IPS DF 4.7 (cell line): ENCODE measurements at regions not wholly inside any gene's neighbourhood (a gene's known extent, or its start where the extent isn't known, plus 50 kb on each side); places are given as distances from the start of the nearest gene placed in this dataset.

Source experiments
- DNase-seq: peaks from one replicate; pipeline ENCODE4 v3.0.0-alpha.2; 2013; ENCODE audit warnings: low spot score; ENCODE audit errors: extremely low read depth

DNA sequence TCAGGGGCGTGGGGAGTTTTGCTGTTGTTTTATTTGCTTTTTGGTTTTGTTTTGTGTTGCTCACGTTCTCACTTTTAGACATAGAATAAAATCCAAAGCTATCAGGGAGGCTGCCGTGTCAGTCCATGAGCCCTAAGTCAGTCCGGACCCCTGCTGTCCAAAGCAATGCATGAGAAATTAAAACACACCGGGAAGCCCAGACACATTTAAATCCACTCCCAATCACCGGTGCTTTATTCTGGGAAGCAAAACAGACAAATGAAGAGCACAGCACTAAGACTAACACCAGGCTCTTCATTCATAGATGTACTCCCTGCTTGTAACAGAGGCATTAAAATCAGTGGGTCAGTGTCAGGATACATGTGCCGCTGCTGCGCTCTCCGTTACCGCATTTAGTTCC lies 180.9 kb downstream of the IRX2 start:
- DNase-seq: no peak

DNA sequence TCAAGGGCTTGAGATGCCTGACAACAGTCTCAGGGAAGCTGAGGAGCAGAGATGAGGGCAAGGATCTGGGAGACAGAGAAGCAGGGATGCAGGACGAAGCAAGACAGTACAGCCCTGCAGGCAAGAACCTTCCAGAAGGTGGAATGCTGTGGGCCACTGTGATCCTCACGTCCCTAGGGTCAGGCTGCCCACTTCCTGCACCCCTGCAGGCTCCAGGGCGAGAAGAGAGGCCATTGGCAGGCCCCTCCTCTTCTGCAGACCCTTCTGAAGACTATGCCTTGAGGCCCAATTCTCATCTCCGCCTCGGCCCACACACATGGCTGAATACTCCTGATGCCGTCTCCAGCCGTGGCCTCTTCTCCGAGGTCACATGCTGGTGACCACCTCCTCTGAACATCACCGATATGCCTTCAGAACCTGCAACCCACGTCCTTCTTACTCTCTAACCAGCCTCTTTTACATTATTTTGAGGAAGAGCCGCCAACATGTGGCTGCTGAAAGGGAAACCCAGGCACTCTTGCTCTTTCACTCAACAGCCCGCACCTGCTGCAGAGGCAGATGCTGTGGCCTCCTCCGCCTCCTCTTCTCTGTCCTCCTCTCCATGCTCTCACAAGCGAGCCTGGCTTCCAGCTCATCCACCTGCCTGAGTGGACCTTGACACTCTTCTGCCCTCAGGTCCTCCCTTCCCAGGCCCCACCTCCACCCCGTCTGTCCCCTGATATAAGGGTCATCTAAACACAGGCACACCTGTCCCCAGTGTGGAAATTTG lies 181.5 kb downstream of the IRX2 start:
- no peak for DNase-seq

DNA sequence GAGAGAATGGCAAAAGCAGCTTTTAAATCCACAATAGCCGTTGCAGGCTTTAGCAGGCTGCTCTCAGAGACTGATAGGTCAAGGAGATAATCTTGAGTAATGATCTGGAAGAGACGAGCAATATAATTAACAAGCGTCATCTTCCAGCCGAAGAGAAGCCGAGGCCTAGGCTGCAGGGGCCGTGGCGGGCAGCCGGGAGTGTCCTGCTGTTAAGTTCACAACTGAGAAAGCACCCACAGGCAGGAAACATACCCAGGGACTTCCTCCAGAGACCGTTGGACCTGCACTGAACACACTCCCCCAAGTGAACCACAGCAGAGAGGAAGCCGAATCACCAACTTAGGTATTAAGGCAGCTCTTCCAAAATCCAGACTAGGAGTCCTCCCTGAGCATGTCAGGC lies 182.3 kb downstream of the IRX2 start:
- DNase-seq: no peak

DNA sequence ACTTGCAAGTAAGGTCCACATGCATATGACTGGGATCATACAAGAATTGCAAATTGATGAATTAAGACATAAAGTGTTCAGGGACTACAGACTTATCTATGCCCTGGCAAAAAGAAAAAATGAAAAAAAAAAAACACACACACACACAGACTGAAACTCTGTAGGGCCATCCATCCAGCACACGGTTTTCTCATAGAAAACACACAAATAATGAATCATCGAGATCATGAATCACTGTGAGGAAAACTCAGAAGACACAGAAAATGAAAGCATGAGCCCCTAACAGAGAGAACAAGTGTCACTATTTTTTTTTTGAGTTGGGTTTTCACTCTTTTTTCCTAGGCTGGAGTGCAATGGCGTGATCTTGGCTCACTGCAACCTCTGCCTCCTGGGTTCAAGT lies 185.2 kb downstream of the IRX2 start:
- no peak for DNase-seq

DNA sequence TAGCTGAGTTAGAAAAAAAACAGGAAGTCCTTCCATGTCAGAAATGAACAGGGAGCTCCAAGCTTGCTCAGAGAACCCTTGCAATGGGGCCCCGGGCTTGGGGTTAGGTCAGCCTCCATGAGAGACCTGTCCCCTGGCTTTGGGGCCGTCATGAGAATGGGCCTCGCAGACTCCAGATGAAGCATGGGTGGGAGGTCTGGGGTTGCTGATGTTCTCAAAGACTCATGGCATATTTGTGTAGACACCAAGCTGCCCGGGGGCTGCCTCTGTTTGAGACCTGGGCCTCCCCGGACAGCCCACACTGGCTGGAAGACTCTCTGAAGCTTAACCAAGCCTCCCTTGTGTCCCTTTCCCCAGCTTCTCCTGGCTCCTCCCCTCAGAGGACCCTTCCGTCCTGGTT lies 186.3 kb downstream of the IRX2 start:
- no peak for DNase-seq

DNA sequence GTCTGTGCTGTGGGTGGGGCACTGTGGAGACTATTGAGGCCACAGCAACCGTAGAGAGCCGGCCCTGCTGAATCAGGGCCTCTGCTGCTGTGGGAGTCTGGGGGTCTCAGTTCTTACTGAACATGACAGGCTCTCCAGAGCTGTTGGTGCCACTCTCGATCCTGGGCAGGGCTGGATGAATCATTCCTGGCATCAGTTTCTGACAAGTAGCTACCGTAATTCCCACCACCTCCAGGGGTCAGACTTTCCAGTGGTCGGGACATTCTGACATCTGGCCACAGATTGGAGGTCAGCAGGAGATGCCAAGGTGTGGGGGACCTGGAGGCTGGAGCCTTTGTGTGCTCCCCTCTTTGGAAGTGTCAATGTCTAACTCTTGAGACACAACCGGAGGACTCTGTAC lies 188.4 kb downstream of the IRX2 start:
- no peak for DNase-seq

DNA sequence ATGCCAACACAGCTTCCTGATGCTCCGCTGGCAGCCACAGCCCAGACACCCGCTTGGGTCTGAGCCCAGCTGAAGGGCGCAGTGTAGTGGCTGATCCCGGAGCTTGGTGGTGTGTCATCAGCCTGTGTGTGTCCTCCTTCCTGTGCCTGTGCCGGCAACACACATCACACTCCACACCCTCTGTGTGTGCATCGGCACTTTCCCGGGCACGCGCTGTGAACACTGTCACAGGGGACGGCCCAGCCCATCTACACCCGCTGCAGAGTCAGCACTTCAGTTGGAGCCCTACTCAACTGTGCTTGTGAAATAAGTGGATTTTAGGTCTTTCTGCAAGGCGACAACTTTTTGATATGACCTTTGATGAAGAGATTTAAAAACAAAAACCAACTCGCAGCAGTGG lies 189.4 kb downstream of the IRX2 start:
- no peak for DNase-seq

DNA sequence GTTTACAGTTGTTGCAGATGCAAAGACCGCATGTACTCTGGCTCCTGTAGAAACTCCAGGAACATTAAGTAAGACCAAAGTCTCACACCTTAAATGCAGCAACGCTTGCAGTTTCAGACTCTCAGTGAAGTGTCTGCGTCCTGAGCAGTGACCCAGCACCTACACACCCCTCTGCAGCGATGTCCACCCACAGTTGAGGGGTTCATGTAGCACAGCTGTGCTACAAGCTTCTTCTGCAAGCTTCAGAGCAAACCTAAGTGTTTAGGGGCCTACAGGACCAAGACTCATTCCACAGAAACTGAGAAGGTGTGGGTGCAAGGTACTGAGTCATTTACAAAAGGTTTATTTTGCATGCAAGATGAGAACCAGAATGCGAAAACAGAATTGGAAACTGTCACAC lies 191.0 kb downstream of the IRX2 start:
- no peak for DNase-seq

DNA sequence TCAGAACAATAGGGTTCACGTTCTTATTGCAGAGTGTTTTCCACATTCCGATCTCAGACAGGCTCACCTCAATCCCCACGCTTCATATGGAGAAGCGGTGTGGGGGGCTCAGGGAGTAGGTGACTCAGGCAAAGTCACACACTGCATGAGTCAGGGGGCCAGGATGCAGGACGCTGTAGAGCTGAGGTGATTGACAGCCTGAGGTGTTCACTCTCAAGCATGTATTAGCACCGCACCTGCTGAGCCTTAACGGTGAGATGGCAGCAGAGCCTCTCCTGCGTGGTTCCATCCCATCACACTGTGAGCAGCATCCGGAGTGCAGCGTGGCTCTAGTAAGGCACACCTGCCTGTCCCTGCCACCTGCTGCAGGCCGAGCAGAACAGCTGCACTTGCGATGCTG lies 194.0 kb downstream of the IRX2 start:
- DNase-seq: no peak

DNA sequence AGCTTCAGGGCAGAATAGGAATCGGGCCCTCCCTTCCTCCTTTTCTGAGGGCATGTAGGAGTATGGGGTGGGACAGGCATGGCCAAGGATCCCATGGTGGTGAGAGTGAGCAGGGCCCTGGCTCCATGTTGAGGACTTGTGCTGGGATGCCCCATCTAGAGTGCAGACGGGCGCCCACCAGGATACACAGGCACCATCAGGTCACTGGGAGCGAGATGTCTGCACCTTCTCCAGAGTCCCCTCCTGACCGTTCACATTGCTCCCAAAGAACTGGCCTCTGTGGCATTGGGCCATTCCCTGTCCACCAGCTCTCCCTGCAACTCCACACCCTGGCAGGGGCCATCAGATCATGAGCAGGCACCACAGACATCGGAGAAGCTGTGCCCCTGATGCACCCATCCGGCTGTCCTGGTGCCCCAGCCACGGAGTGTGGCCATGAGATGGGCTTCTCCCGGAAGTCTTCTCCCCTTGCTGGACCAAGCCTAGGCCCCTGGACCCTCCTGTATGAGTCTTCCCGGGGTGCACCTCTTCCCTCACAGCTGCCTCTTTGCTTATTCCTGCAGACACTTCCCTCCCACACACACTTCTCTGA lies 195.0 kb downstream of the IRX2 start:
- no peak for DNase-seq

DNA sequence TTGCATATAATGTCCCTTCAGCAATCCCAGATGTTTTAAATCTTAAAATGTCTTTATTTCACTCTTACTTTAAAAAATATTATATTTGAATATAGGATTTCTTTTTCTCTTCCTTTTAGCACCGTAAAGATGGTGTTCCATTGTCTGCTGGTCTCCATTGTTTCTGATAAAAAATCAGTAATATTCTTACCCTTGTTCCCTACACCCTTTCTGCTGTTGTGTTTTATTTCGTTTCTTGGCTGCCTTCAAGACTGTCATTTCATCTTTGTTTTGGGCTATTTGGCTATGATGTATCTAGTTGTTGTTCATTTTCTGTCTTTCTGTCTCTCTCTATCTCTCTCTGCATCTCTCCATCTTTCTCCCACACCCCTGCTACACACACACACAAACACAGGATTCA lies 197.9 kb downstream of the IRX2 start:
- no peak for DNase-seq

DNA sequence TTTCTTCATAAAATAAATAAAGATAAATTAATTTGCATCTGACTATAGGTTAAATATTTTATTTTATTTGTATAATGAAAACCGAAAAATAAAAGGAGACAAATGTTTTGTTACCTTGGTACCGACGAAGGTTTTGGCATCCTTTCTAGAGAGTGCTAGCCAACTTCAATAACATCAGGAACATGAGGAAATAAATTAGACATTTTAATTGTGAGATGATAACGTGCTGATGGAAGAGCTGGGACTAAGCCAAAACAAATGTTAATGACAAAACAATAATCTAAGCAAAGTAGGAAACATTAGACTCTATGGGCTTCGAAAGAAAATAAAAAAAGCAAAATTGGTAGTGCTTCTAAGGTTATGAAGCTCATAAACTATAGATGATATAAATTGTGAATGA lies 201.0 kb downstream of the IRX2 start:
- no peak for DNase-seq

DNA sequence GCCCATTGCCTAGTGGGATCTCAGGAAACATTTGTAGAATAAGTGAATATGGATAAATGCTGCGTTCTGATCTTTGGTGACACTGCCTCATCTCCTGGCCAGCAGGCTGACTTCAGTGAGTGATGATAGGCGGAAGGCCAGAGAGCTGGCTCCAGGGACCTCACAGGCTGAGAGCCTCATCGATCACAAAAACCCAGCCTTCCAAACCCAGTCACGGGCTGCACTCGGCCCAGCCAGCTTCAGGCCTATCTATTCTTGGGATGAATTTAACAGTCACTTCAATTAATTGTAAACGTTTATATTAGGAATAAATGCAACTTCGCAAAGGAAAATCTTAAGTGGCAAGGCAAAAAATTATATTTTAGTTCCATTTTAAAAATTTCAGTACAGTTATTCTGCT lies 201.6 kb downstream of the IRX2 start:
- no peak for DNase-seq

DNA sequence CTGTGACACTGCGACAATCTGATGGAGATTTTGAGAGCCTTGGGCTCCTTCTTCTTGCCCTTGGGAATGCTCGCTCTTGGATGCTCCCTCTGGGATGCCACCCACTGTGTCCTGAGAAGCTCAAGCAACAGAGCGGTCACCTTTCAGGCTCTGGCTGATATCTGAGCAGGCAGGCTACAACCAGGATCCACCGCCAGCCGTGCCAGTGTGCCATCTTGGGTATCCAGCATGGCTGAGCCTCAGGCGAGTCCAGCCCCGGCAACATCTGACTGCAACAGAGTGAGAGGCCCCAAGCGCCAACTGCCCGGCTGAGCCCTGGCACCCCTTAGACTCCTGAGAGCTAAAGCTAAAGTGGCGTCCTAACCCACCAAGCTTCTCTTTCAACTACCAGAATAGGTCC lies 202.1 kb downstream of the IRX2 start:
- DNase-seq: no peak

DNA sequence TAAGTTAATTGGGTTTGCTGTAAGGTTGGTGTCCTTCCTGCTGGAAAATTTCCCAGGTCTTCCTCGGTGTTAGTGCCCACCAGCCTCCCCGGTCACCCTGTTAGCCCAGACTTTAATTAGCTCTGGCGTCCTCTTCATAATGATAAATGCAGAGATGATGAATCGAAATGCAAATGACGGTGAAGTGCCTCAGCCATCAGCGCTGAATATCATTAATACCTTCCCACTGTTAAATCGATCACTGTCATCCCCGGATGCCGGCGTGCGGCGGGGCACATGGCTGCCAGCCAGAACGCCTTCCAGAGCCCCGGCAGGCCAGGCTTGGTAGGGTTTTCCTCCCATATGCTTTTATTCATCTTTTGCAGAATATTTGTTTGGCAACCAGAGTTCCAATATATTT lies 204.5 kb downstream of the IRX2 start:
- DNase-seq: no peak

DNA sequence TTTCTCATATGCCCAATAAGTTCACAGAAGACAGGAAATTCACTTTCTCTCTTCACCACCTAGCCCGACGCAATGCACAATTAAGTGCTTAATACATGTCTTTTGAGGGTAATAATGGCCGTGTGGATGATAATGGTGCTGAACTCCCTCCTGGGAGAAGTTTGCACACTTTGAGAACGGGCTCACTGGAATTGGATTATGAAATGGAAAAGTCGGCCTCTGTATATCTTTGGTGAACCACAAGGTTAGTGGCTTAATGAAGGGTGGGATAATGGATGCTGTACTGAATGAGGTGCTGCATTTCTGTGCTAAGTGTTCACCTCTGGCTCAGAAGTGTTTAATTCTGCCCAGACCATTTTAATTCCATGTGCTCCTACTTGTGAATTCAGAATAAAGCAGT lies 207.5 kb downstream of the IRX2 start:
- no peak for DNase-seq

DNA sequence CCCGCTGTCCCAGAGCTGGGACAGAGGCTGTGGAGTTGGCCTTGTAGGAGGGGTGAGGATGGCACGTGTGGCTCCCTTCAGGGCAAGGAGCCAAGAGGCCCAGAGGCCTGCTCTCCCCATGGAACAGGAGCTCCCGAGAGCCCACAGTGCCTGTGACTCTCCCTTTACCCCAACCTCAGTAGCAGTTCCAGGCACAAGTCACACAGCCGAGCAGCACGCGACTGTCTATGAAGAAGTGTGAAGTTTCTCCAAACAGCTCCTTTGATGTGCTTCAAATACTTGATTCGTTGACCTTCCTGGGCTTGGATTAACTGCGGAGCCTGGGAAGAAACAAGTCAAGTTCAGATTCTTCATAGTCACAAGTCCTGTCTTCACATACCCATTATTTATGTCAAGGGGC lies 208.7 kb downstream of the IRX2 start:
- DNase-seq: no peak

DNA sequence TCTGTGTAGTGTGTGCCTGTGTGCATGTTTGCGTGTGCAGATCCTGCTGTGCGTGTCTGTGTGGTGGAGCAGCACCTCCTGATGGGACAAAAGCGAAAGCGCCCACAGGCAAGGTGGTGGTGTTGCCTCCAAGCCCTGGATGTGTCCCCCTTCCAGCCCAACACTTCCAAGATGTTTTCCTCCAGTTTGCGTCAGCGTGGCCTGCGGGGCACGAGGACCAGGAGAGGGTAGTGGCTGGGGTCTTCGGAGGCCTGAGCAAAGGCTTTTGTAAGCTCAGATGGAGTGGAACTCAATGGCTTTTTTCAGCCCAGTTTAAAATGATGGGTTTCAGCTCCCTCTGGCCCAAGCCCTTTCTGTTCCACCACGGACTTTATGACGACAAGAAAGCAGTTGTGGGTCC lies 209.5 kb downstream of the IRX2 start:
- DNase-seq: no peak

DNA sequence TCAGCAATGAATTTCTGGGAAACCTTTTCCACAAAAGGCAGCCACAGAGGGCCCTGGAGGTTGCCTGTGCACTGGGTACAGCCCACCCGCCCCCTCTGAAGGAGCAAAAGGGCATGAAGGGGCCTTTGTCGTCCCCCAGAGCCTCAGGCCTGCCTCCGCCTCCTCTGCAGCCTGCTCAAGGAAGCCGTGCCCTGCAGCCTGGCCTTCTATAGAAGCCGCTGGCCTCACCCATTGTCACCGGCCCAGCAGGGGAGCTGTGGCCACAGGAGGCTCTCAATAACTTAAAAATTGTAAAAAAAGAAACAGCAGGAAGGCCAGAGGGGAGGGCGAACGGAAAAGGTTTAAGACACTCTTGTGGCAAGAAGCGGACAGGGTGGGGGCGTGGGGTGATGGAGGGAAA lies 213.3 kb downstream of the IRX2 start:
- DNase-seq: no peak

DNA sequence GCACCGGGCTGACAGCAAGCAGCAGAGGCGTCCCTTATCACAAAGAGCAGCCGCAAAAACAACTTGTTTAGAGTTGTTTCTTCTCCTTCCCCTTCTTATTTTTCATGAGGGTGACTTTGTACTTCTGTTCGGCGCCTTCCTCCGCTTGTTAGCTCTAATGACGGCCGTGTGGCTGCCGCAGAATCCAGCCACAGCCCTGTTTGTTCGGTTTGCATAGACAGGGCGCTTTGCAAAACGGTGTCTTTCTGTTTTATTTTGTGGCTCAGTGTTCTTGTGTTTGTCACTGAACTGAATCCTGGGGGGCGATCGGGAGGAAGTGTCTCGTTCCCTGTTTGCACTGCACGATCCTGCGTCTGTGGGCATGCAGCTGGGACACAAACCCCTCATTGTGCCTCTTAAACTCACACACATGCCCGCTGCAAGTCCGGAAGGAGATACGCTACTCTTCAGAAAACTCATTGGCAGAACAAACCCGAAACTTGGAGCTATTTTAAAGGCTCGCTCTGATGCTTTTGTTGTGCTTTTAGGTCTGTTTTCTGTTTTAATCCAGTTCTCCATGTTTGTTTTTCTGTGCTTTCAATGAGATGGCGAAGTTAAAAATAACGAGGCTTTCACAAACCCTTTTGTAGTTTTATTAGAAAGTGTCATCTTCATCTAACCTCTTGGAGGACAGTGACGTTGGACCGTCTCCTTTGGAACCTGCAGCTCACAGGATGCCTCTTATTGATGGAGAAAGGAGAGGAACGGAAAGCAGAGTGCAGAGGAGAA lies 213.9 kb downstream of the IRX2 start:
- no peak for DNase-seq

DNA sequence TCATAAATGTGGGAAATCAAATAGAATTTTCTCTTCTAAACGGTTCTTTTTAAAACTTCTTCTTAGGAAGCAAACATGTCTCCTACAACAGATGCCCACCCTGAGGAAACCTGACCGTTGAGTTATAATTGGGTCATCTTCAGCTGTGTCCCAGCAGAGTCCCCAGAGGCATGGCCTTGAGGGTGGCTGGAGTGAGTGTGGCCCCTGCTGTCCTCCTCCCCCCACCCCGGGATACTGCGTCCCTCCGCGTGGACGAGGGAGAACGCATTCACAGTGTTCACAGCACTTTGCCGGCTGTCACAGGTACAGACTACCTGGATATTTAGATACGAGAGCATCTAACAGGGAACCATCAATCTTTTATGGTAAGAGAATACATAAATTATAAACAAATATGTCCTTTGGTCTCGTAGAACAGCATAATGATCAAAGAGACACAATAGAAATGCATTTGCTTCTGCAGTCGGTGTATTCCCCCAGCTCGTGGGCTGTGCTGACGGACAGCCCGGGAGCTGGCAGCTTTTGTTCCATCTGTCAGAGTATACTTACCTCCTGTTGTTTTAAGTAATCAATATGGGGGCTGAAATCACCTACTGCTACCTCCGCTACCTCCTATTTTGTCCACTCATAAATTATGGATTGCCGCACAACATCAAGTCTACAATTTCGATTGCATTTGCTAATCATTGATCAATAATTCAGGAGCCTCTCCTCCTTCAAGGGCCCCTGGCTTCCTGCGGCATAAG lies 214.7 kb downstream of the IRX2 start:
- DNase-seq: no peak

DNA sequence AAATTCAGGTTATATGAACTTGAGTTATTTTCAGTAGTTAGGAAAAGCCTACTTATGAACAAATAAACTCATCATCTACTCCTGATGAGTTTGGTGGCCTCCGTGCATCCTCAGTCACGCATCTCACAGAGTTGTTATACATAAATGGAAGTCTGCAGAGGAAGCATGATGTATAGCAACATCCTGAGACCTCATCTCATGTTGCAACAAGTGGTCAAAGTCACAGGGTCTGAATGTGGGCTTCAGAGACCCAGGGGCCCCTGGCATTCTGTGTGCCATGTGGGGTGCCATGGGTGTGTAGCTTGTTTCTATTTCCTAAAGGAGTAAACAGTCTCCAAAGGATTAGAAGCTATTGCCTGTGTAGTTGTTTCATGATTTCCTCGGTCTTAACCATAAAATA lies 216.5 kb downstream of the IRX2 start:
- DNase-seq: no peak
